ENCODE measurements at regions not wholly inside any gene's neighbourhood (a gene's known extent, or its start where the extent isn't known, plus 50 kb on each side); places are given as distances from the start of the nearest gene placed in this dataset.

DNA sequence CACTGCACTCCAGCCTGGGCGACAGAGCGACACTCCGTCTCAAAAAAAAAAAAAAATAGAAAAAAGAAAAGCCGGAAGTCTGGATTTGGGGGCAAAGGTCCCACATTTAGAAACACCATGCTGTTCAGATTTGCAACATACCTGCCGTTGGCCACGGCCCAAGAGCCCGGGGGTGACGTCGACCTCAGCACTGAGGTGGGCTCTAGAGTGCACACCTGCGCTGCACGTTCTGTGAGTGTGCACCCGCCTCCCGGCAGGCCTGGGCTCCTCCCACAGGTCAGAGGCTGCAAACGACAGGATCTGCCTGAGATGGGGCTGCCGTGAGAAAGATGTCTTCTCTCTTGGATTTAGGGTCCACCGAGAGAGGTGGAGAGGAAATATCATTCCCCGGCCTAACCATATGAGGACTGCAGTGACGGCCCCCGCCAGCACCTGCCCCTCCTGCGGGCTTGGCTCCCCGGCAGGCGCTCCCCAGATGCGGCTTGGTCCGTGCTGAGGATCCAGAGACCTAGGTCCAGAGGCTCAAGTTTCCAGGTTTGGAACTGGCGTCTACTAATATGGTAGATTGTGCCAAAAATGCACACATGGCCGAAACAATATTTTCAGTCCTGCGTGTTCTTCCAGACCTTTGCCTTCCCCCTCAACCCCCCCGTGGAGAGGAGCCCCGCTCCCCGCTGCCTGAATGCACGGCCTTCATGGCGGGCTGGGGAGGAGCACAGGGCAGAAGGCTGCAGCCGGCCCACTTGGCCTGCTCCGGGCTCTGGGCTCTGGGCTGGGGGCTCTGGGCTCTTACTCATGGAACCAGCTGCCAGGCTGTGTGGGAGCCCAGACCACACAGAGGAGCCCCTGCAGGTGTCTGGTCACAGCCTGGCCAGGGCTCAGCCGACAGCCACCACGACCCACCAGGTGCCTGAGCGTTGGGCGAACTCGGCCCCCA, 58.8 kb upstream of the FBRSL1 start:
- intact Hi-C loops (cut with DNase I; ENCODE audit: low total_unique reads), result no loop called here
- Histone ChIP-seq H3K9me3 (no peaks in the 10 kb centered on the region), H3K36me3 (no peaks in the 10 kb centered on the region), H3K27me3 (no peaks in the 10 kb centered on the region), H3K4me3 (no peak overlapping the region), H3K4me1 (peaks cover 0 to 4% of the 10 kb centered on the region in 2 donors), H3K27ac (no peak overlapping the region)
- TF ChIP-seq, protein P1, sequence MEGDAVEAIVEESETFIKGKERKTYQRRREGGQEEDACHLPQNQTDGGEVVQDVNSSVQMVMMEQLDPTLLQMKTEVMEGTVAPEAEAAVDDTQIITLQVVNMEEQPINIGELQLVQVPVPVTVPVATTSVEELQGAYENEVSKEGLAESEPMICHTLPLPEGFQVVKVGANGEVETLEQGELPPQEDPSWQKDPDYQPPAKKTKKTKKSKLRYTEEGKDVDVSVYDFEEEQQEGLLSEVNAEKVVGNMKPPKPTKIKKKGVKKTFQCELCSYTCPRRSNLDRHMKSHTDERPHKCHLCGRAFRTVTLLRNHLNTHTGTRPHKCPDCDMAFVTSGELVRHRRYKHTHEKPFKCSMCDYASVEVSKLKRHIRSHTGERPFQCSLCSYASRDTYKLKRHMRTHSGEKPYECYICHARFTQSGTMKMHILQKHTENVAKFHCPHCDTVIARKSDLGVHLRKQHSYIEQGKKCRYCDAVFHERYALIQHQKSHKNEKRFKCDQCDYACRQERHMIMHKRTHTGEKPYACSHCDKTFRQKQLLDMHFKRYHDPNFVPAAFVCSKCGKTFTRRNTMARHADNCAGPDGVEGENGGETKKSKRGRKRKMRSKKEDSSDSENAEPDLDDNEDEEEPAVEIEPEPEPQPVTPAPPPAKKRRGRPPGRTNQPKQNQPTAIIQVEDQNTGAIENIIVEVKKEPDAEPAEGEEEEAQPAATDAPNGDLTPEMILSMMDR (IDR thresholded peaks at IDR 0.05), result no peak
- TF ChIP-seq POLR2A (IDR thresholded peaks at IDR 0.05), result no peak
- no peak for DNase-seq

DNA sequence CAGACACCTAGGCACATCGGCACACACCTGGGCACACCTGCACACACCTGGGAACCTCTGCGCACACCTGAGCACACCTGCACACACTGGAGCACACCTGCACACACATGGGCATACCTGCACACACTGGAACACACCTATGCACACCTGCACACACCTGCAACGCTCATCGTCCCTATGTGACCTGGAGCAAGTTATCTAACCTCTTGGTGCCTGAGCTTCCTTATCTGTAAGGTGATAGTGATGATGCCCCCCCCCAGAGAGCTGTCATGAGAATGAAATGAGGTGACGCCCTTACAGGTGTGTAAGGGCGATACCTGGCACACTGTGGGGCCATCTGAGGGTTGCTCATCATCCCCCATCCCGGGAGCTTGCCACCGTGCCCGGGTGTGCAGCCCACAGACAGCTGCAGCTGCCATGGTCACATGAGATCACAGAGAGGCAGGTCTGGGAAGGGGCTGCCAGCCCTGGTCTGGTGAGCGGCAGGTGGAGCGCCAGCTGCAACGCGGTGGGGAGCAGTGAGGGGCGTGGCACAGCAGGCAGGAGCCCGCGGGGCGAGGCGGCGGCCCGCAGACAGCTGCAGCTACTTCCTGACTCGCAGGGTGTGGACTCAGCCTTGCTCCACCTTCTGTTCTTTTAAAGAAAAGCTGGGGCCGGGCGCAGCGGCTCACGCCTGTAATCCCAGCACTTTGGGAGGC, 59.9 kb upstream of the FBRSL1 start:
- Histone ChIP-seq H3K27me3 (no peaks in the 10 kb centered on the region), H3K4me3 (no peak overlapping the region), H3K27ac (no peak overlapping the region), H3K36me3 (no peaks in the 10 kb centered on the region), H3K4me1 (peaks cover 0 to 4% of the 10 kb centered on the region in 2 donors), H3K9me3 (no peaks in the 10 kb centered on the region)
- DNase-seq, result no peak
- intact Hi-C loops (cut with DNase I; ENCODE audit: low total_unique reads), result no loop called here
- TF ChIP-seq, protein P1 (IDR thresholded peaks at IDR 0.05), result no peak
- no peak for TF ChIP-seq POLR2A (IDR thresholded peaks at IDR 0.05)

DNA sequence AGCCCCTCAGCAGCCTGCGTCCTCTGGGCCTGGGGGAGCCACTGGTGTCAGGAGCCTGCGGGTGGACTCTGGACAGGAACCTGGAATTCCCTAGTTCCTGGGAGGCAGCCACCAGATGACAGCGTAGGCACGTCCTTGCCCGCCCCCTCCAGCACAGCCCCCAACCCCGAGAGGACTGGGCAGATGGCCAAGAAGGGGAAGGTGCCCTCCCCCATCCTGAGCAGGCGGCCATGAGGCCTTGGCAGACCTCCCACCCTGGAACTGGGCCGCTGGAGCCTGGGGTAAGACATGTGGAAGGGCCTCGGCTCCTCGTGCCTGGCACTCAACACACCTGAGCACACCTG, 60.4 kb upstream of the FBRSL1 start:
- no peak for DNase-seq
- no peak overlapping the region for H3K4me3 ChIP-seq
- TF ChIP-seq, protein P1 (IDR thresholded peaks at IDR 0.05), result no peak
- no peak for TF ChIP-seq POLR2A (IDR thresholded peaks at IDR 0.05)
- peaks cover 0 to 4% of the 10 kb centered on the region in 2 donors for H3K4me1 ChIP-seq
- intact Hi-C loops (cut with DNase I; ENCODE audit: low total_unique reads), result no loop called here
- H3K36me3 ChIP-seq, result no peaks in the 10 kb centered on the region
- no peaks in the 10 kb centered on the region for H3K9me3 ChIP-seq
- H3K27me3 ChIP-seq, result no peaks in the 10 kb centered on the region
- no peak overlapping the region for H3K27ac ChIP-seq

DNA sequence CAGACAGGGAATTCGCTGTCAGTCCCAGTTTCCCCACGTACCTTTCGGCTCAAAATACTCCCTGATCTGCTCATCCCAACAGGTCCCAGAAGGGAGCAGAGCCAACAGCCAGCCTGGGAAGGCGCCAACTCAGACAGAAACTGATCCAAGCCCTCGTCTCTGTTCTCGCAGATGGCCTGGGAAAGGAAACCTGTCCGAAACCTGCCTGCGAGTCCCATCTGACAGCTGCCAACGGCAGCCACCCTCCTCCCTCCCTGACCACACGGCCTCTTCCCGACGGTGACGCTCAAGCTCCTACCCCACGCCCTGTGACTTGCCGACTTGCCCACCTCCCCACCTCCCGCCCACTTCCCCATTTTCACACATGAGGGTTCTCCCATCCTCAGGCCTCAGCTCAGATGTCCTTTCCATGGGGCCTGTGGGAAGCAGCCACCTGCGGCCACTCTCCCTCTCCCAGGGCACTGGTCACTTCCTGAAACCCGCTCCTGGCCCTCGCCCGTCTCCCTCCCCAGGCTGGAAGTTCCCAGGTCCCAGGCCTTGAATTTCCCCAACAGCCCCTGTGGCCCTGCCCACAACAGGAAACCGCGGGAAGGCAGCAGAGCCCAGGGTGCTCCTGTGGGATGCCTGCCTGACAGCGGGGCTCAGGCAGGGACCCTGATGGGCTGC, 60.9 kb upstream of the FBRSL1 start:
- intact Hi-C loops (cut with DNase I; ENCODE audit: low total_unique reads), result no loop called here
- Histone ChIP-seq H3K4me1 (peaks cover 0 to 4% of the 10 kb centered on the region in 2 donors), H3K9me3 (no peaks in the 10 kb centered on the region), H3K36me3 (no peaks in the 10 kb centered on the region), H3K27me3 (no peaks in the 10 kb centered on the region), H3K4me3 (no peak overlapping the region), H3K27ac (no peak overlapping the region)
- TF ChIP-seq, protein P1 (IDR thresholded peaks at IDR 0.05), result no peak
- TF ChIP-seq POLR2A (IDR thresholded peaks at IDR 0.05), result no peak
- no peak for DNase-seq

Data from uterus (tissue), 3 donors.